ENCODE measurements at regions not wholly inside any gene's neighbourhood (a gene's known extent, or its start where the extent isn't known, plus 50 kb on each side); places are given as distances from the start of the nearest gene placed in this dataset.

- no peak for DNase-seq (ENCODE audit: insufficient read length, low spot score)
- no peak for FAIRE-seq
- no peak for TF ChIP-seq POLR2A (IDR thresholded peaks at IDR 0.05; ENCODE audit: low read depth, low read length)
Observed at GRCh38 chr3:106116733-106117489, 248.1 kb upstream of the CBLB start.

- FAIRE-seq, result no peak
- no peak for DNase-seq (ENCODE audit: insufficient read length, low spot score)
- no peak for TF ChIP-seq POLR2A (IDR thresholded peaks at IDR 0.05; ENCODE audit: low read depth, low read length)
Observed at GRCh38 chr3:106117490-106117858, 248.7 kb upstream of the CBLB start.

- no peak for FAIRE-seq
- no peak for TF ChIP-seq POLR2A (IDR thresholded peaks at IDR 0.05; ENCODE audit: low read depth, low read length)
- no peak for DNase-seq (ENCODE audit: insufficient read length, low spot score)
Observed at GRCh38 chr3:106119614-106120082, 250.8 kb upstream of the CBLB start.

GRCh38 chr3:106120356-106120755 lies 251.5 kb upstream of the CBLB start:
- DNase-seq (ENCODE audit: insufficient read length, low spot score) (peak; percentile 33), FAIRE-seq (peak; percentile 33)
- no peak for TF ChIP-seq POLR2A (IDR thresholded peaks at IDR 0.05; ENCODE audit: low read depth, low read length)

- FAIRE-seq (no peak), DNase-seq (ENCODE audit: insufficient read length, low spot score) (no peak)
- no peak for TF ChIP-seq POLR2A (IDR thresholded peaks at IDR 0.05; ENCODE audit: low read depth, low read length)
Observed at GRCh38 chr3:106121491-106122289, 252.9 kb upstream of the CBLB start.

- DNase-seq (ENCODE audit: insufficient read length, low spot score) (no peak), FAIRE-seq (no peak)
- TF ChIP-seq POLR2A (IDR thresholded peaks at IDR 0.05; ENCODE audit: low read depth, low read length), result no peak
Observed at GRCh38 chr3:106124818-106125217, 256.0 kb upstream of the CBLB start.

GRCh38 chr3:106125321-106125720 lies 256.5 kb upstream of the CBLB start:
- TF ChIP-seq POLR2A (IDR thresholded peaks at IDR 0.05; ENCODE audit: low read depth, low read length), result no peak
- no peak for FAIRE-seq
- no peak for DNase-seq (ENCODE audit: insufficient read length, low spot score)

GRCh38 chr3:106126067-106126845 lies 257.4 kb upstream of the CBLB start:
- no peak for TF ChIP-seq POLR2A (IDR thresholded peaks at IDR 0.05; ENCODE audit: low read depth, low read length)
- FAIRE-seq (no peak), DNase-seq (ENCODE audit: insufficient read length, low spot score) (no peak)

GRCh38 chr3:106126846-106127235 lies 258.0 kb upstream of the CBLB start:
- peak; percentile 38 for FAIRE-seq
- TF ChIP-seq POLR2A (IDR thresholded peaks at IDR 0.05; ENCODE audit: low read depth, low read length), result no peak
- no peak for DNase-seq (ENCODE audit: insufficient read length, low spot score)

GRCh38 chr3:106129939-106130338 lies 261.1 kb upstream of the CBLB start:
- TF ChIP-seq POLR2A (IDR thresholded peaks at IDR 0.05; ENCODE audit: low read depth, low read length), result no peak
- FAIRE-seq, result no peak
- no peak for DNase-seq (ENCODE audit: insufficient read length, low spot score)

- TF ChIP-seq POLR2A (IDR thresholded peaks at IDR 0.05; ENCODE audit: low read depth, low read length), result no peak
- FAIRE-seq (peak; percentile 88), DNase-seq (ENCODE audit: insufficient read length, low spot score) (no peak)
Observed at GRCh38 chr3:106130384-106131198, 261.8 kb upstream of the CBLB start.

- no peak for TF ChIP-seq POLR2A (IDR thresholded peaks at IDR 0.05; ENCODE audit: low read depth, low read length)
- DNase-seq (ENCODE audit: insufficient read length, low spot score), result no peak
- FAIRE-seq, result no peak
Observed at GRCh38 chr3:106135451-106136160, 266.8 kb upstream of the CBLB start.

- FAIRE-seq, result no peak
- no peak for TF ChIP-seq POLR2A (IDR thresholded peaks at IDR 0.05; ENCODE audit: low read depth, low read length)
- DNase-seq (ENCODE audit: insufficient read length, low spot score), result no peak
Observed at GRCh38 chr3:106139826-106140225, 271.0 kb upstream of the CBLB start.
